ENCODE measurements at regions not wholly inside any gene's neighbourhood (a gene's known extent, or its start where the extent isn't known, plus 50 kb on each side); places are given as distances from the start of the nearest gene placed in this dataset.
"Not testable (repeated sequence)": the region's sequence is repeated elsewhere in the genome, so short reads cannot be mapped to it uniquely, and the experiment has no call there.

GRCh38 chr11:11220786-11221185, 132.3 kb downstream of the CSNK2A3 start:
- in situ Hi-C loops (cut with HindIII; ENCODE audit: low sequenced_read_pairs), result no loop called here

- in situ Hi-C loops (cut with HindIII; ENCODE audit: low sequenced_read_pairs), result no loop called here
Observed at GRCh38 chr11:11218629-11218986, 134.4 kb downstream of the CSNK2A3 start.

- in situ Hi-C loops (cut with HindIII; ENCODE audit: low sequenced_read_pairs), result no loop called here
Observed at GRCh38 chr11:11217929-11218628, 135.0 kb downstream of the CSNK2A3 start.

- in situ Hi-C loops (cut with HindIII; ENCODE audit: low sequenced_read_pairs), result no loop called here
Observed at GRCh38 chr11:11217289-11217928, 135.6 kb downstream of the CSNK2A3 start.

- in situ Hi-C loops (cut with HindIII; ENCODE audit: low sequenced_read_pairs), result no loop called here
Observed at GRCh38 chr11:11215944-11216343, 137.1 kb downstream of the CSNK2A3 start.

- in situ Hi-C loops (cut with HindIII; ENCODE audit: low sequenced_read_pairs), result no loop called here
Observed at GRCh38 chr11:11215058-11215815, 137.8 kb downstream of the CSNK2A3 start.

DNA sequence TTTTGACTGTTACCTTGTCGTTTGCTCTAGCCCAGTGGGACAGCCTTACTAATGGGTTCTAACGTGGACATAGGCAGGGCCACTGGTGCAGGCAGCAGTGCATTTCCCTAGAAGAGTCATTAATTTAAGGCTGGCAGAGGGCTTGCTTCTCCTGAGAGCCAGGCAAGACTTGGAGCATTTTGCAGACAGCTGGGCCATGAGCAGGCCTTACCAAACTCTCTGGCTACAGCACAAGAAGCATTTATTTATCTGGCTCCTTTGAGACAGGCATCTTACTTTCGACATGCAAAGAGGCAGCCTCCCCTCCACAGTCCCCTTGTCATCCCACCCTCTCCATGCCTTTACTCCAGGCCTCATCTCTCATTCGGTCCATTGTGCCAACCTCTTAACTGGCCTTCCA, 139.9 kb downstream of the CSNK2A3 start:
- in situ Hi-C loops (cut with HindIII; ENCODE audit: low sequenced_read_pairs), result no loop called here

GRCh38 chr11:11211888-11212287, 141.2 kb downstream of the CSNK2A3 start:
- in situ Hi-C loops (cut with HindIII; ENCODE audit: low sequenced_read_pairs), result no loop called here

GRCh38 chr11:11211186-11211585, 141.9 kb downstream of the CSNK2A3 start:
- in situ Hi-C loops (cut with HindIII; ENCODE audit: low sequenced_read_pairs), result no loop called here

DNA sequence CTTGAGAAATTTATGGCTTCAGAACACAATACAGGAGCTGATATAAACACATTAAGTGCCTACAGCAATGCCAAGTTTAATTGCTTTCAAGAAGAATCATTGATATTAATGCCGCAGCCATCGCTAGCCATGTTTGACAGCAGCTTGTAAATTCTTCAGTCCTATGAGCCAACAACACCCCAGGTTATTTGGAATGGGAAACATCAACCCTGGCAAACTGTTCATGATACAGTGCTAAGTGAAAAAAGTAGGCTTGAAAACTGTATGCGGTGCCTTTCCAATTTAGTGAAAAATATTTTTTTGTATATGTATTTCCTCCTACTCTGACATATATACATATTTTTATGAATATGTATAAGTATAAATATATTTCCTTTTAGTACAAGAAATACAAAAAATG, 142.6 kb downstream of the CSNK2A3 start:
- in situ Hi-C loops (cut with HindIII; ENCODE audit: low sequenced_read_pairs), result no loop called here

GRCh38 chr11:11209967-11210366, 143.1 kb downstream of the CSNK2A3 start:
- in situ Hi-C loops (cut with HindIII; ENCODE audit: low sequenced_read_pairs), result no loop called here

GRCh38 chr11:11208994-11209393, 144.1 kb downstream of the CSNK2A3 start:
- in situ Hi-C loops (cut with HindIII; ENCODE audit: low sequenced_read_pairs), result no loop called here

DNA sequence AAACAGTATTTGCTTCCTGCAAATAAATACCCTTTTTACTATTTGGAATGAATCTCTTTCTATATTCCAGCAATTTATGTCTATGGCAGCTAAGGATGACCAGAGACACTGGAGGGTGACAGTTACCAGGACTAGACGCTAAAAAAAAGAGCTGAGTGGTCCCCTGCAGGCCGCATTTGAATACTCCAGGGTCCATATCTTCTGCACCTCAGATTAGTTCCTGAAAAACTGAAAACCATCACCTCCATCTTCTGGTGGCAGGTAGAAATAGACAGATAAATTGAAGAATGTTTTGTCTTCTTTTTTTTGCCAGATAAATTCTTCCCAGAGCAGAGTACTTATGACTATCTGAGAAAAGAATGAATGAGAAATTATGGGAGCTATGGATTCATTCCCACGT, 145.6 kb downstream of the CSNK2A3 start:
- in situ Hi-C loops (cut with HindIII; ENCODE audit: low sequenced_read_pairs), result no loop called here

DNA sequence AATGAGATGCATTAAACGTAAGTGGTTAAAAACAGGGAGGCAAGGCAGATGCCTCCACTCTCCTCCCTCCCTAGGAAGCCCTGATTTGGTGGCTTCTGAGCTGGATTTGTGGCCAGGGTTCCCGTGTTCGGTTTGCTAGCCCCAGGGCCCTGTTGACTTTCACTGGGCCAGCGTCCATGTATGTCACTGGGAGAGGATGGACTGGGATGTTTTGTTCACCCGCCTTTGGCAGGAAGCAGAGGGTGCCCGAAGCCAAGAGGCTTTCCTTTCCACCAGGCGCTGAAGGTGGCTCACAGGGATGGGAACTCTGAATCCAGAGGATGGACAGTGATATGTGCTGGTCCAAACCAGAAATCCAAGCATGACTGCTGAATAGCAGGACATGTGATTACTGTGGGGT, 146.6 kb downstream of the CSNK2A3 start:
- in situ Hi-C loops (cut with HindIII; ENCODE audit: low sequenced_read_pairs), result no loop called here

DNA sequence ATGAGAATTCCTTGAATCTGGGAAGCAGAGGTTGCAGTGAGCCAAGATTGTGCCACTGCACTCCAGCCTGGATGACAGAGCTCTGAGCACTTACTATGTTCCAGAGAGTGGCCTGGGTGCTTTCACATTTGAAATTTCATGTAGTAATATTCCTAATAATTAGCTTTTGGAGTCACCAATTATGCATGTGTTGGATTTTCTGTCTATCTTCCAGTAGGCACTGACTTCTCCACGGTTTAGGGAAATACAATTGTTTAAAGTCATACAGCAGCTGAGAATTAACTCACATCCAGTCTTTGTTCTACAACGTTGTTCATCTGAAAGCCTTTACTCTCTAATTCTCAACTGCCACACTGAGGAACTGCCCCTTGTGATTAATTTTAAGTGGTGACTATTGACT, 150.2 kb downstream of the CSNK2A3 start:
- in situ Hi-C loops (cut with HindIII; ENCODE audit: low sequenced_read_pairs), result no loop called here

GRCh38 chr11:11201302-11201701, 151.7 kb downstream of the CSNK2A3 start:
- in situ Hi-C loops (cut with HindIII; ENCODE audit: low sequenced_read_pairs), result not testable (repeated sequence)

DNA sequence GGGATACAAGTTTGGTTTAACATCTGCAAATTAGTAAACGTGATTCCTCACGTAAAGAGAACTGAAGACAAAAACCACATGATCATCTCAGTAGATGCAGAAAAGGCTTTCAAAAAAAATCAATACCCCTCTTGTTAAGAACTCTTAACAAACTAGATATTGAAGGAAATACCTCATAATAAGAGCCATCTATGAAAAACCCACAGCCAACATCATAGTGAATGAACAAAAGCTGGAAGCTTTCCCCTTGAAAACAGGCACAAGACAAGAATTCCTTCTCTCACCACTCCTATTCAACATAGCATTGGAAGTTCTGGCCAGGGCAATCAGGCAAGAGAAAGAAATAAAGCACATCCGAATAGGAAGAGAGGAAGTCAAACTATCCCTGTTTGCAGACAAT, 160.5 kb downstream of the CSNK2A3 start:
- in situ Hi-C loops (cut with HindIII; ENCODE audit: low sequenced_read_pairs), result no loop called here

GRCh38 chr11:11189506-11189905, 163.5 kb downstream of the CSNK2A3 start:
- in situ Hi-C loops (cut with HindIII; ENCODE audit: low sequenced_read_pairs), result no loop called here

GRCh38 chr11:11186249-11186648, 166.8 kb downstream of the CSNK2A3 start:
- in situ Hi-C loops (cut with HindIII; ENCODE audit: low sequenced_read_pairs), result no loop called here

DNA sequence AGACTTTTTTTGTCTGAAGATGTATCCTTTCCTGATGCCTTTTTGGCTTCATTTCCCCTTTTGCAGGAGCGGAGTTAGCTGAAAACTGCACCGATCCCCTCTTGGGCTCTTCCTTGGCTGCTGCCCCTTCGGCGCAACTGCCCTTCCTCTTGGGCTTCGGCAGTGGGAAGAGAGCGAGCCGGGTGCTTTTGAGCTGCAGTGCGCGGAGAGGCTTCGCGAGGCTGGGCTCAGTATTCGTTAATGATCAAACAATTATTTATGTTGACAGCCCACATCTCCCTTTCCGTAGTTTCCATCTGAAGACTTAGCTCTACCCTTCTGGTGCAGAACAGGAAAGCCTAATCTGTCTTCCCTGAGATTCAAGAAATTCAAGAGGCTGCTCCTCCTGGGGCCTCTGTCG, 170.8 kb downstream of the CSNK2A3 start:
- in situ Hi-C loops (cut with HindIII; ENCODE audit: low sequenced_read_pairs), result no loop called here

GRCh38 chr11:11178671-11179638, 174.1 kb downstream of the CSNK2A3 start:
- in situ Hi-C loops (cut with HindIII; ENCODE audit: low sequenced_read_pairs), result no loop called here

All from endothelial cell of hepatic sinusoid (primary cell).